Kasumi-1 (cell line): ENCODE measurements at regions not wholly inside any gene's neighbourhood (a gene's known extent, or its start where the extent isn't known, plus 50 kb on each side); places are given as distances from the start of the nearest gene placed in this dataset.
"Not testable (repeated sequence)": the region's sequence is repeated elsewhere in the genome, so short reads cannot be mapped to it uniquely, and the experiment has no call there.

Experiments used
- DNase-seq, 2 experiments: peaks; one replicate each; lab custom pipeline; 2025; lab: John Stamatoyannopoulos, UW

DNA sequence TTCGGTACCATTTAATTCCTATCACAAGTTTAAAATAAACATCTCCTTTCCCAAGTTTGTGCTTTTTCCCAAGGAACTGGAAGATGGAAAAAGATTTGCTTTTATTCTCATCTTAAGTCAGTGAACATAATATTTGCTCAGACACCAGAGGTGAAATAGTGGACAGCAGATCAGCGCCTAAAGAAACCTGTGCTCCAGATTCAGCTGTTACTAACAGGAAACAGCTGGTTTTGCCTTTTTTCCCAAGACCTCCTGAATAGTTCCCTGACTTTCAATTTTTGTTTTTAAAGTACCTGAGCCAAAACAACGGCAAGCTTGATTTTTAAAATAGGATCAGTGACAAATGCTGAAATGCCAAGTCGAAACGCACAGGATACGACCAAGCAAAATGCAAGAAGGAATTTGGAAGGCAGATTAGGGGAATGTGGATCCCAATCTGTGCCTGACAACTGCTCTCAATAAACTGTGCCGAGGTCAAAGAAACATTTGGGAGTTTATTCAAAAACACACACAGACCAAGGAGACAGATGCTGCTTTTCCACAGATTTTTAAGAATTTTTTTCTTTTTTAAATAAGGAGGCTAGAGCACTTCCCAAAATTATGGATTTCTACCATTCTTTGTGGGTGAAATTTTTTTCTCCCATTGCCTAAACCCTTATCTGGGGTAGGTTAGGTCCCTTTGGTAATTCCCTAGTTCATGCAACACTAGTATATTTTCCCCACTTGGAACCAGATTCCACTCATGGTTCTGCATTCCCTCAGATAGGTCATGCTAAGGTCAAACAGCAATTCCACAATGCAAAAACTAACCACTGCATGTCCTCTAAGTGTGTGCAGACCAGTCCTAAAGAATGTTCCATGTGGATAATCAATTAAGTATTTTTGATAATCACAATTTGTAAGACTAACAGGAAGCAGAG lies 121.5 kb upstream of the PDE1A start:
- no peak for DNase-seq

GRCh38 chr2:182550234-182550633 lies 123.4 kb upstream of the PDE1A start:
- DNase-seq, result no peak

DNA sequence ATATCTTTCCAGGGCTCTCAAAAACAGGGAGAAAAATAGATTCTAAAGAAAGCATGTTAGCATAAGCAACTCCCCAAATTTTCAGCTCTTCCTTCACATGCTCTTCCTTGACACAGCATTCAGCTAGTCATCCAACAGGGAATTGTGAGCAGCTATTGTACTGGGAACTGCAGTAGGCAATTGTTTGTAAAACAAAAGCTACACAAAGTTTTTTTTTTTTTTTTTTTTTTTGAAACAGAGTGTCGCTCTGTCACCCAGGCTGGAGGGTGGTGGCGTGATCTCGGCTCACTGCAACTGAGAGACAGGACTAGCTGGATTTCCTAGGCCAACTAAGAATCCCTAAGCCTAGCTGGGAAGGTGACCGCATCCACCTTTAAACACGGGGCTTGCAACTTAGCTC lies 125.4 kb upstream of the PDE1A start:
- not testable (repeated sequence) for DNase-seq

GRCh38 chr2:182552785-182553184 lies 125.9 kb upstream of the PDE1A start:
- not testable (repeated sequence) for DNase-seq

DNA sequence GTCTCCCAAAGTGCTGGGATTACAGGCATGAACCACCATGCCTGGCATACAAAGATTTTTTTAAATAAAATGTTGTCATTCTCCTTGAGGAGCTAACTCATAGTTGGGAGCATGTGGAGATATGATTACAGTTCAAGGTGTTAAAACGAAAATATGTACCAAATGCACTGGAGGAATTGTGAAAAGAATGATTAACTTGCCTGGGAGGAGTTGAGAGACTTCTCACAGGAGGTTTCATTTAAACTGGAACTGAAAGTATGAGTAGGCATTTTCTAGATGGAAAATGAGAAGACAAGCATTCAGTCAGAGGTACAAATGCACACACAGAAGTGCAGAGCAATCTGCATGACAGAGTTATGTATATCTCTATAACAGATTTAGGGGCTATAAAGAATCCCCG lies 126.6 kb upstream of the PDE1A start:
- DNase-seq, result no peak

DNA sequence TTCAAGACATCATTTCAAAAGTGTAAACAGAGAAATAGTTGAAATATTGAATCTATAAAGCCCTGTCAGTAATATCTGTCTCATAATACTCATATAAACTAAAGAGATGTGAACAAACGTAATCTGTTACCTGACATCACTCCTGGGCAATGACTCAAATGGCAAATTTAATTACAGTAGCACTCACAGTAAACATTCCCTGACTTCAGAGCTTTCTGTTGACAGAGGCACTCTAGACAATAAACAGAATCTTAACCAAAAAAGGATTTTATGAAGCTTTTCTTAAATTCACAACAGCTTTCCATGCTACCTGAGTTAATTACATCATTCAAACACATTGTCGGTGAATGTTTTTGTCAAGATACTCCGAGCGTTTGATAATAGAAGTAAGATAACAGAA lies 128.1 kb upstream of the PDE1A start:
- DNase-seq, result no peak

DNA sequence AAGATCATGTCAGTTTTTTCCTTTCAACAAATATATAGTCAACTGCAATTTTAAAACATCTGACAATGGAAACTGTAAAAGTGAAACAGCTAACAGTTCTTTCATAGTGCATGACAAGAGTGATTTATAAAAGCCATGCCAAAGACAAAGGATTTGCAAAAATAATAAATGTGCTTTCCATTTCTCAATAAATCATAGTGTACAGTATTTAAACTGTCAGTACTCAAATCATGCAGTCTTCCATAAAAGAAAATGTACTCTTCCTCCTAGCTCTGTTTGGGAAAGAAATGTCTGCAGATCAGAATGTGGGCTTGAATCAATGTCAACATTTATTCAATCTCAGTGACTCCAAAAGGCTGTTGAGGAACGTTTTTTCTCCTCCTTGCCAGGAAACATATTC lies 131.7 kb upstream of the PDE1A start:
- DNase-seq, result no peak

GRCh38 chr2:182559623-182560022 lies 132.8 kb upstream of the PDE1A start:
- DNase-seq, result no peak

GRCh38 chr2:182565911-182566567 lies 139.2 kb upstream of the PDE1A start:
- DNase-seq, result no peak

DNA sequence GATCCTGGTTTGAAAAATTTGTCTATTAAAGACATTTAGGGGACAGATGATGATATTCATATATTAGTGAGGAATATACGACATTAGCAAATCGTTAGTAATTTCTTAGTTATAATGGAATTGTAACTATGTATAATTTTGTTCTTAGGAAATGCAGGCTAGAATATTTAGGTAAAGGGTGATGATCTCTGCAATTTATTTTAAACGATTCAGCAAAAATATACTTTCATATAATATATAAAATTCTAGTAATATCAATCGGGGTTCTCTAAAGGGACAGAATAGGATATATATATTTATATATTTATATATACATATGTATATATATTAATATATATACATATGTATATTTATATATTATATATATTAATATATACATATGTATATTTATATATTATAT lies 142.5 kb upstream of the DNAJC10 start:
- DNase-seq, result no peak

- no peak for DNase-seq
These were observed 138.2 kb upstream of the DNAJC10 start for GRCh38 chr2:182577816-182578215.

- DNase-seq, result no peak
These were observed 134.7 kb upstream of the DNAJC10 start for GRCh38 chr2:182581196-182581935.

DNA sequence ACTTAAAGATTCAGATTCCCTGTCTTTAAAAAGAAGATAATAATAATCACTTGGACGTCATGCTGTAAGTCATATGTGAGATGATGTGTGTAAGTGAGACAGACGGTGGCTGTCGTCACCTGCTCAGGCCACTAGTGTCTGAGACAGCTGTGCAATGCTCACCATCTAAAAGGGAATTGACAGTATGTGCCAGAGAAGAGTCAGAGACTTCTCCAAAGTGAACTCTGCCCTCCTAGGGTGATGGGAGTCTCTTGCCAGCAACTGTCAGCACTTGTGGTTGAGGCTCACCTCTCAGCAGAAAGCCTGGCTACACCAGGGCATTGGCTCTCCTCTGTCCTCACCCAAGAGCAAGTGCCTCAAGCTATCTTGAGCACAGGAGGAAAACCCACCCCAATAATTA lies 131.6 kb upstream of the DNAJC10 start:
- DNase-seq, result no peak

- DNase-seq, result no peak
These were observed 131.1 kb upstream of the DNAJC10 start for GRCh38 chr2:182585001-182585400.

DNA sequence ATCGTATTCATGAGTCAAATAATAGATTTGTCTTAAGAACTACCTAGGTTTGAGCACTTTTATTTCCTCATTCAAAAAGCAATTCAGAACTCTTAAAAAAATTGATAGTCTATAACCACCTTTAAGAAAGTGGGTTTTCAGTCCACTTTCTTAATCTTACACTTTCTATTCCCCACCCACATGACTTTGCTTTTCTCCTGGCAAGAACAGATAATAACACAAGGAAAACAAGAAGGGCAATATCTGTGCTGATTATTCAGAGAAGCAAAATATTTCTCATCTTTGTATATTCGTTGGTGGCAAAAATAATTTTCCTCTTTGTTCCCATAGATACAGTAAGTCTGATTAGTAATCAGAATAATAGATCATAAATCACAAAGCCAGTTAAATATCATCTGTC lies 130.6 kb upstream of the DNAJC10 start:
- no peak for DNase-seq

GRCh38 chr2:182586426-182586825 lies 129.6 kb upstream of the DNAJC10 start:
- DNase-seq, result no peak

GRCh38 chr2:182587831-182588230 lies 128.2 kb upstream of the DNAJC10 start:
- DNase-seq, result no peak

- DNase-seq, result no peak
These were observed 126.9 kb upstream of the DNAJC10 start for GRCh38 chr2:182589121-182589520.

- no peak for DNase-seq
These were observed 124.3 kb upstream of the DNAJC10 start for GRCh38 chr2:182591774-182592173.

- DNase-seq, result no peak
These were observed 123.2 kb upstream of the DNAJC10 start for GRCh38 chr2:182592691-182593393.

DNA sequence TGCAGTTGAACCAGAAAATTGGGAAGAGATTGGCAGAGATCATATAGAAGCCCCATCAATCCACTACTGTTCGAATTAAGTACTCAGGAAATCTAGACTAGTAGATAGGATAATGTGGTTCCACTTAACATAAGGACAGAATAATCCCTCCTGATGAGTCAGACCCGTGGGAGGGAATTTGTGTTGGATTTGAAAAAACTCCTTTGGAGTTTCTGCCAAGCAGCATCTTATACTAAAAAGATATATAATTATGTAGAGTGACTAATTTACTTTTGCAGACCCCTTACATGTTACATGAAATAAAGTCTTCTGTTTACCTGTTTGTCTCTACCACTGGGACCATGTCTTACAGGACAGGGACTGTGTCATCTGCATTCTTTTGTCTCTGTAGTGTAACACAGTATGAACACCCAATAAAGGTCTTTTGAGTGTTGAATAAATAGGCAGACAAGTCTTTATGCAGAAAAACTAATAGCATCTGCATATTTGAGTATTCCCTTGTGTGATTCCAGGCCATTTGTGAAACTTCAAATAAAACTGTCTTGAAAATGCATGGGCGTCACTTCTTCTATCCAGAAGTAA lies 122.6 kb upstream of the DNAJC10 start:
- DNase-seq, result no peak

DNA sequence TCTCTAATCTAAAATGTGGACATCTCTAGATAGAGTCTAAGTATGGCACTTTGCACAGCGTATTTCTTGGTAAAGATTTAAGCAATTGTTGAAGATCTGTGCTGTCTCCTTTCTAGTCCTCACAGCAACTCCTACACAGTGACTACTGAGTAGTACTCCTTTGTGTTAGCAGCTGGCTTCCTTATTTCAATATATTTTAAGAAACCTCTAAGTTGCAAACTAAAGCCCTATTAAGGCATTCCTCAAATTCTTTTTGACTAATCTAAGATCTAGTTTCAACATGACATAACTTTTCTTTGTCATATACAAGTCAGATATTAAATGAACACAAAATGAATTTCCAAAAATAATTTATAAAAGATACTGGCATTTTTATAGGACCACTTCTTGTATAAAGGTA lies 121.8 kb upstream of the DNAJC10 start:
- no peak for DNase-seq
